GM13977 (cell line): ENCODE measurements at regions not wholly inside any gene's neighbourhood (a gene's known extent, or its start where the extent isn't known, plus 50 kb on each side); places are given as distances from the start of the nearest gene placed in this dataset.
A peak's percentile ranks its signal among the peaks of the same experiment; 100 is the strongest.

Experiments used
- DNase-seq: peaks from one replicate; pipeline ENCODE4 v3.0.0; 2012; ENCODE audit warnings: low spot score
- in situ Hi-C: fragments of 300-500 bp; cut with MboI; formaldehyde crosslinking; loops from one replicate; pipeline ENCODE4 v1.12.0; 2022; ENCODE audit warnings: low sequenced_read_pairs, low pct_unique_long_range_greater_than_20kb, mixed read lengths, inconsistent platforms; ENCODE audit not compliant: unreplicated experiment
- TF ChIP-seq, protein P1 (sequence below): IDR thresholded peaks from 2 replicates; pipeline ENCODE4 v1.5.1; 2012; ENCODE audit warnings: mild to moderate bottlenecking, control low read depth; ENCODE audit not compliant: insufficient read depth; ENCODE audit errors: extremely low read depth, missing control alignments

- in situ Hi-C loops = no loop called here
These were observed 146.2 kb downstream of the RPIA start for GRCh38 chr2:88837511-88838160.

DNA sequence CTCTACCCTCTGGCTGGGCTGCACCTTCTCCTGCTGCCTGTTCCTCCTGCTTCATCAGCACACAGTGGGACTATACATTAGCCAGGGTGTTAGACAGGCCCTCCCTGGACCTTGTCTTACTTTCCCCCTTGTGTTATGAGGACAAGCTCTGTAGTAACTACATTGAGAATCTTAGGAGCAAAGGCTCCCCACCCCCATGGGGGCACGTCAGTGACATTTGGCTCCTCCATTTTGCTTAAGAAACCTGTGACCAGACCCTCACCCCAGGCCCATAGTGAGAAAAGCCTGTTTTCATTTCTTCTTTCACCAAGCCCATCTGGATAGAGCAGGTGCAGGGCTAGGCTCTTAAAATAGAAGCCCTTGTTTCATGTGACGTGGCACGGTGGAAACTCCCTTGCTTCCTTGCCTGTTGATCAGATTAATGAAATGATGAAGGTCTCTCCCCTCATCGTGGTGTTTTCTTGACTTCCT, 146.7 kb downstream of the RPIA start:
- TF ChIP-seq, protein P1, sequence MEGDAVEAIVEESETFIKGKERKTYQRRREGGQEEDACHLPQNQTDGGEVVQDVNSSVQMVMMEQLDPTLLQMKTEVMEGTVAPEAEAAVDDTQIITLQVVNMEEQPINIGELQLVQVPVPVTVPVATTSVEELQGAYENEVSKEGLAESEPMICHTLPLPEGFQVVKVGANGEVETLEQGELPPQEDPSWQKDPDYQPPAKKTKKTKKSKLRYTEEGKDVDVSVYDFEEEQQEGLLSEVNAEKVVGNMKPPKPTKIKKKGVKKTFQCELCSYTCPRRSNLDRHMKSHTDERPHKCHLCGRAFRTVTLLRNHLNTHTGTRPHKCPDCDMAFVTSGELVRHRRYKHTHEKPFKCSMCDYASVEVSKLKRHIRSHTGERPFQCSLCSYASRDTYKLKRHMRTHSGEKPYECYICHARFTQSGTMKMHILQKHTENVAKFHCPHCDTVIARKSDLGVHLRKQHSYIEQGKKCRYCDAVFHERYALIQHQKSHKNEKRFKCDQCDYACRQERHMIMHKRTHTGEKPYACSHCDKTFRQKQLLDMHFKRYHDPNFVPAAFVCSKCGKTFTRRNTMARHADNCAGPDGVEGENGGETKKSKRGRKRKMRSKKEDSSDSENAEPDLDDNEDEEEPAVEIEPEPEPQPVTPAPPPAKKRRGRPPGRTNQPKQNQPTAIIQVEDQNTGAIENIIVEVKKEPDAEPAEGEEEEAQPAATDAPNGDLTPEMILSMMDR = no peak
- in situ Hi-C loops = no loop called here
- DNase-seq = peak; percentile 45

More at GRCh38 chr2:88837511-88838160, 146.2 kb downstream of the RPIA start:
- TF ChIP-seq, protein P1 = no peak
- no peak for DNase-seq

DNA sequence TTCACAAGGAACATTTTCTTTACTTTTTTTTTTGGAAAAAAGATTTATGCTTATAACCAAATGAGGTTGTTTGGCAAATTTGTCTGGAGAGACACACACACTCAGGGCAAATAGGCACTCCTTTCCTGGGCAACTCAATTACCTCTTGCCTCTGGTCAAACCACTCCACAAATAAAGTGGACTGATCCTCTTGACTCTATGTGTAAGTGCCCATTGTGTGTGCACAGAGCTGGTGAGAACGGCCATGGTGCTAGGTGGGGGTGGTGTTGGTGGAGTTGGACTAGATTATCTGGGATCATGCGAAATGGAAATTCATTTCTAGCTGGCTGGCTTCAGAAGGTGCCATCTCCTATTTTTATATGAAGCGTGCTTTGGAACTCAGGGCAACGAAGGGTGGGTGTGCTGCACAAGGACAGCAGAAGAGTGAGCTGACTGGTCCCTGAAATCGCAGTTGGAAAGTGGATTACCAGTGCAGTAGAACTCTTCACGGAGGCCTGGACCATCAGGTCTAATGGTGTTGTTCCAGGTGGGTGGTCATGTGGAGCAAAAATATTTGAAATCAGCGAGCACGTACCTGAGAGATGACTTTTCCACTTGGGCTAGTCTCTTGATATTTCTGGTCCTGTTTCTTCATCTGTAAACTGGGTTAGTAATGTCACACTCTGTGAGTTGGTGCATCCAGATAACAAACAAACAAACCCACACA, 149.9 kb downstream of the RPIA start:
- TF ChIP-seq, protein P1 = no peak
- in situ Hi-C loops = no loop called here
- no peak for DNase-seq

GRCh38 chr2:88842656-88843460, 151.4 kb downstream of the RPIA start:
- DNase-seq = no peak
- TF ChIP-seq, protein P1 = no peak
- in situ Hi-C loops = no loop called here

GRCh38 chr2:88843651-88844050, 152.2 kb downstream of the RPIA start:
- TF ChIP-seq, protein P1 = no peak
- in situ Hi-C loops = no loop called here
- no peak for DNase-seq

DNA sequence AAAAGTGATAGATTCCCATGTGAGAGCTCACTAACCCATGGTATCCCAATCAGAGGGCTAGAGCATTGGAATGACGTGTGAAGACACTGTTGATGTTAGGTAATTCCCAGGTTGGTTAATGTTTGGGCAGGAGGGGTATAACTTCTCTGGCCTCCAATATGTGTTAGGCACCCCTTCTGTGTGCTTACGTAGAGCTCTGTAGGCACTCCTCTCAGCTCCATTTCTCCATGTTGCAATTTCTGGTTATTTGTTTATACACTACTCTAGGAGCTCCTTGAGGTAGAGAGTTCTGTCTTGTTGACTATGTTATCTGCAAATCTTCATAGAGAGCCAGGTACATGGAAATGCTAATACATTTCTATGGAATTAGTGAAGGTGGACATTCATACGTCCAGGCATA, 153.5 kb downstream of the RPIA start:
- in situ Hi-C loops = no loop called here
- DNase-seq = no peak
- TF ChIP-seq, protein P1 = no peak
